ENCODE measurements at regions not wholly inside any gene's neighbourhood (a gene's known extent, or its start where the extent isn't known, plus 50 kb on each side); places are given as distances from the start of the nearest gene placed in this dataset.

DNA sequence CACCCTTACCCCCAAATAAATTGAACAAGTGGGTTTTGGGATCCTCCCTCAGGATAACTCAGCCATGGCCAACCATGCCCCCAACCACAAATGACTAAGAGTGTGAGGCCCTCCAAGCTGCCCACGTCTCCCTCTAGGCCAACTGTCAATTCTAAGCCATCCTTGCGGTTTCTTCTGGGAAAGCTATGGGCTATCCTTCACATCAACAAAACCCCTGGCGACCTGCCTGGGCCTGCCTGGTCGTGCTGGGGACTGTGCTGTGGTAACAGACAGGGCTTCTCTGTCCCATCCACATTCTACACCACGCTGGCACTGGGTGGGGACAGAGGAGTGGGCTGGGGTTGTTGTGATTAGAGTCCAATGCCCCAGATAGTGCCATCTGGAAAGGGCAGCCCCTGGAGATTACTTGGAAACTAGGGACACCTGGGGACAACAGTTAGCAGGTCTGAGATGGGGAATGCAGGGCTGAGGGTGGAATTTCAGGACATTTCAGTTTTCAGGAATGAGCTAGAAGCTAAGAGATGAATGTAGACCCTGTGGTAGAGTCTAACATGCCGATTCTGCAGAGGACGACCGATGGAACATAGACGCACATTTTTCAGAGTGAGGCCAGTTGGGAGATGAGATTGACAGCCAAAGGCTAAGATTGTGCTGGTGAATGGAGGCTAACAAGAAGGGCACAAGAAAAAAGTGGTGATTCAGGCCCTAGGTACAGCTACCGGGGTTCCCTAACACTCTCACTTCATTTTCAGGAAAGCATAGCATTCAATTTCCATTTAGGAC, 131.9 kb downstream of the RASSF10 start:
- Mint-ChIP-seq H3K27me3 (ENCODE audit: low read depth) (no peaks in the 10 kb centered on the region), H3K36me3 (ENCODE audit: low read depth) (no peaks in the 10 kb centered on the region), H3K9me3 (no peaks in the 10 kb centered on the region), H3K4me3 (no peak overlapping the region), H3K27ac (ENCODE audit: unreplicated experiment) (peak overlapping the region; percentile 79), H3K4me1 (peaks cover 37% of the 10 kb centered on the region)
- no peak for DNase-seq (ENCODE audit: low read depth, low spot score)
- TF ChIP-seq, protein P1, sequence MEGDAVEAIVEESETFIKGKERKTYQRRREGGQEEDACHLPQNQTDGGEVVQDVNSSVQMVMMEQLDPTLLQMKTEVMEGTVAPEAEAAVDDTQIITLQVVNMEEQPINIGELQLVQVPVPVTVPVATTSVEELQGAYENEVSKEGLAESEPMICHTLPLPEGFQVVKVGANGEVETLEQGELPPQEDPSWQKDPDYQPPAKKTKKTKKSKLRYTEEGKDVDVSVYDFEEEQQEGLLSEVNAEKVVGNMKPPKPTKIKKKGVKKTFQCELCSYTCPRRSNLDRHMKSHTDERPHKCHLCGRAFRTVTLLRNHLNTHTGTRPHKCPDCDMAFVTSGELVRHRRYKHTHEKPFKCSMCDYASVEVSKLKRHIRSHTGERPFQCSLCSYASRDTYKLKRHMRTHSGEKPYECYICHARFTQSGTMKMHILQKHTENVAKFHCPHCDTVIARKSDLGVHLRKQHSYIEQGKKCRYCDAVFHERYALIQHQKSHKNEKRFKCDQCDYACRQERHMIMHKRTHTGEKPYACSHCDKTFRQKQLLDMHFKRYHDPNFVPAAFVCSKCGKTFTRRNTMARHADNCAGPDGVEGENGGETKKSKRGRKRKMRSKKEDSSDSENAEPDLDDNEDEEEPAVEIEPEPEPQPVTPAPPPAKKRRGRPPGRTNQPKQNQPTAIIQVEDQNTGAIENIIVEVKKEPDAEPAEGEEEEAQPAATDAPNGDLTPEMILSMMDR (conservative IDR thresholded peaks at IDR 0.05): no peak

DNA sequence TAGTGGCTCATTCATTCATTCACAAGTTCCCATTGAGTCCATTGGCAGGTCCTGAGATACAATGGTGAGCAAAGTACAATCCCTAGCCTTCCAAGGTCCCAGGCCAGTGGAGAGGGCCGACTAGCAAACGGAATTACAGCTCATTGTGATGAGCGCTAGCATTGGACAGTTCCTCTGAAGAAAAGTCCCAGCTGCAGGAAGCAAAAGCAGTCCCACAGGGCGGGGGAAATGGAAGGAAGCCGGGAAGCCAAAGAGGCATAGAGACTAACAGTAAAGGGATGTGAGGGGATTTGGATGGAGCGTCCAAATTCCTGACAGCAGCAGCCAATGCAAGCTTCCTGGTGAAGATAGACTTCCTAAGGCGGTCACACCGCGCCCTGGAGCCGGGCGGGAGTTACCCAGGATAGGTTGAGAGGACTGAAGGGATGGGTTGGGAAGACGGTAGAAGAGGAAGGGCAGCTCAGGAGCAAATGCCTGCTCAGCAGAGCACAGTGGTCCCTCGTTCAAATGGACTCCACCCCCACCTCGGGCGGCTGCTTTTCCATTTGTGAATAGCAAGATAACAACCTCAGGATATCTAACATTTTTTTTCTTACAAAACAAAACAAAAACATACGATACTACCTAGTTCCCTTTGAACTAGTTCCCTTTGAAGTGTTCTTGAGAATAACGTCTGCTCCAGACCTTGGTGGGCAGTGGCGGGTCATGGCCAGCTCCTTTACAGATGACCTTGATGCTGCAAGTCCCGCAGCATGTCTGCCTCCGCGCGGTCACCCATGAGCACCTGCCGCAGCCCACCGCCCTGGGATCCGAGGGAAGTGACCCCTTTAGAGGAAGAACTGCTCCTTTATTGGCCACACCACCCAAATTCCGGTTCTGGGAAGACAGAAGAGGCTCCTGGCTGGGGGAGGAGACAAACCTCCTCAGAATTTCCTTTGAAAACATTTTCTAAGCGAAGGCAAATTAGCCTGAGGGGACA, 132.9 kb downstream of the RASSF10 start:
- Mint-ChIP-seq H3K27ac (ENCODE audit: unreplicated experiment) (peak overlapping the region; percentile 79), H3K4me1 (peaks cover 29% of the 10 kb centered on the region), H3K4me3 (no peak overlapping the region), H3K36me3 (ENCODE audit: low read depth) (no peaks in the 10 kb centered on the region), H3K27me3 (ENCODE audit: low read depth) (no peaks in the 10 kb centered on the region), H3K9me3 (peaks cover 3% of the 10 kb centered on the region)
- no peak for DNase-seq (ENCODE audit: low read depth, low spot score)
- TF ChIP-seq, protein P1 (conservative IDR thresholded peaks at IDR 0.05): no peak

DNA sequence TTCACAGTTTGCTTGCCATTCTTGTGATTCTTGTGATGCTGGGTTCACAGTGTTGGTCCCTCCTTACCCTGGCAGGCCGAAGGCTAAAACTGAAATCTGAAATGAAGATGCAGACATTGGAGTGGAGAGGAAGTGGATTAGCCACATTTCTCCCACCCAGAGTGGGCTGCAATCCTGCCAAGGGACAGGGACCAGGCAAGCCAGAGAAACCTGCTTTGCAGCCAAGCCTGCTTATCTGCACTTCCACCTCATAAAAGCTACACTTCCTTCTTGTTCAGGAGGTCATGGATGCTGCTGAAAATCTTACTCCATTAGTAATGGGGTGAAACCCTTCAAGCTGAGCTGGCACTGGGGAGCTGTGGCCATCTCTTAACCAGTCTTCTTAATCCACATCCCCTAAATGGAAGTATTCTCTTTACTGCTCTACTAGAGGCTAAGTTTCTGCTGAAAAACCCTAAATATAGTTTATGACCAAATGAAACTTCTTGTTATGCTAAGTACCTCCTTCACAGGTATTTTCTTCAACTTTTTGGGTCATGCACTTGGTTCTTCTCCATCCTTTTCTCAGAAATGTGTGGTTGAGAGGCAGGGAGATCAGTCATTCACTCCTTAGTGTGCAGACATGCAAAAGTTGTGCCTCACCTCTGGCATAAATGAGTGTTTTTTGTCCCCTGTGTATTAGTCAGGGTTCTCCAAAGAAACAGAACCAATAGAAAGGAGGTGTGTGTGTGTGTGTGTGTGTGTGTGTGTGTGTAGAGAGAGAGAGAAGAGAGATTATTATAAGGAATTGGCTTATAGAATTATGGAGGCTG, 133.9 kb upstream of the BMAL1 start:
- Mint-ChIP-seq H3K9me3 (peaks cover 7% of the 10 kb centered on the region), H3K4me3 (no peak overlapping the region), H3K4me1 (peaks cover 19% of the 10 kb centered on the region), H3K27ac (ENCODE audit: unreplicated experiment) (no peak overlapping the region), H3K36me3 (ENCODE audit: low read depth) (no peaks in the 10 kb centered on the region), H3K27me3 (ENCODE audit: low read depth) (no peaks in the 10 kb centered on the region)
- TF ChIP-seq, protein P1 (conservative IDR thresholded peaks at IDR 0.05): no peak
- DNase-seq (ENCODE audit: low read depth, low spot score): no peak

DNA sequence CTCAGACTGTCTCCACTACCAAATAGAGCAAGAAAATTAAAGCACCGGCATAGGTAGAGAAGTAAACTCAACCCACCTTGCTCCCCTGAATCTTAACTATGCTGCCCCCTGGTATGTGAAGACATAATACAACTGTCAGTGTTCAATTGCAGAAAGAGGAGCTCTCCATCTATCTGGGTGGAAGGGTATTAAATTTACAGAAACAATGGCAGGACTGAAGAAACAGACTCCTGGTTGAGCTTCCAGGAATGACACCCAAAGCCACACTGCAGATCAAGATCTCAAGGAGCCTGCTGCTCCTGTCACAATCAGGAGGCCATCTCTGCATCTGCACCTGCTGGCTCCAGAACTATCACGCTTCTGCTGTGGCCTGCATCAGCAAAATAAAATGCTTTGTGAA, 132.1 kb upstream of the BMAL1 start:
- TF ChIP-seq, protein P1 (conservative IDR thresholded peaks at IDR 0.05): no peak
- Mint-ChIP-seq H3K27me3 (ENCODE audit: low read depth) (no peaks in the 10 kb centered on the region), H3K4me1 (peaks cover 14% of the 10 kb centered on the region), H3K36me3 (ENCODE audit: low read depth) (no peaks in the 10 kb centered on the region), H3K27ac (ENCODE audit: unreplicated experiment) (no peak overlapping the region), H3K9me3 (peaks cover 7% of the 10 kb centered on the region), H3K4me3 (no peak overlapping the region)
- DNase-seq (ENCODE audit: low read depth, low spot score): no peak

DNA sequence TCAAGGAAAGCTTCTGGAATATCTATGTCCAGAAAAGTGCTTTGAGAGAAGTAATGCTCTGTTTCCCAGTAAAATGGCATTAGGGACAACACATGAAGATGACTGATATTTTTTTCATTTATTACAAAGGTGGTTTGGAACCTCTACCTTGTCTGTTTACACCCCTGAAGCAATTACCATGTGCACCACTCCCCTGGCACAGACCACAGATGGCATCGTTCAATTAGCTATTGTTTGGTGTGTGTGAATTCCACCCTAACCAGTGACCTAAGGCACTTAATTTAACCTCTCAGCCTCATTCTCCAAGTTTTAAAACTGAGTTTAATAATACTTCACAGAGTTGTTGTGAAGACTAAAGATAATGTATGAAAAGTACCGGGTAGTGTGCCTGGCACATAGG, 127.6 kb upstream of the BMAL1 start:
- peaks cover 9% of the 10 kb centered on the region for H3K9me3 Mint-ChIP-seq
- peaks cover 3% of the 10 kb centered on the region for H3K4me1 Mint-ChIP-seq
- H3K36me3 Mint-ChIP-seq (ENCODE audit: low read depth): no peaks in the 10 kb centered on the region
- no peak overlapping the region for H3K4me3 Mint-ChIP-seq
- no peak overlapping the region for H3K27ac Mint-ChIP-seq (ENCODE audit: unreplicated experiment)
- no peak for DNase-seq (ENCODE audit: low read depth, low spot score)
- no peaks in the 10 kb centered on the region for H3K27me3 Mint-ChIP-seq (ENCODE audit: low read depth)
- TF ChIP-seq, protein P1 (conservative IDR thresholded peaks at IDR 0.05): no peak
